Ovary (tissue), 7 donors: ENCODE measurements at regions not wholly inside any gene's neighbourhood (a gene's known extent, or its start where the extent isn't known, plus 50 kb on each side); places are given as distances from the start of the nearest gene placed in this dataset. TPM values are rescaled to one million over a fixed set of nuclear protein-coding genes. Genes with fewer than 3 reads are reported as not detected.

Experiments used
- DNase-seq, 5 donors: peaks; one replicate each; pipeline ENCODE4 v3.0.0-alpha.2; 2019 to 2020
- H3K27ac ChIP-seq, 2 donors: fragments of 200-600 bp; one replicate each; pipeline versions ENCODE4 v1.5.1 to v1.8.0; 2019 to 2022
- H3K27me3 ChIP-seq: fragments of 200-600 bp; one replicate; pipeline ENCODE4 v1.8.0; 2022
- H3K36me3 ChIP-seq: fragments of 200-600 bp; sonication (generic); one replicate; pipeline ENCODE4 v1.5.1; 2019
- H3K4me1 ChIP-seq: one replicate; pipeline ENCODE4 v1.8.1; 2013; ENCODE audit warnings: mild to moderate bottlenecking, moderate library complexity; ENCODE audit not compliant: insufficient read depth
- H3K4me3 ChIP-seq: fragments of 200-600 bp; sonication (generic); one replicate; pipeline ENCODE4 v1.5.1; 2017
- H3K9me3 ChIP-seq, 2 donors: fragments of 200-600 bp in 1 of 2; sonication (generic) in 1 of 2; one replicate each; pipeline versions ENCODE4 v1.5.1 to v1.8.1; 2013 to 2019; ENCODE audit warnings: mild to moderate bottlenecking in 1 of 2, moderate library complexity in 1 of 2
- CTCF ChIP-seq, 3 donors: fragments of 450-650 bp in 2 of 3; fragments of 200-600 bp in 1 of 3; IDR thresholded peaks; one replicate each; pipeline versions ENCODE4 v1.5.1 to v1.8.0; 2016 to 2022; ENCODE audit warnings: antibody characterized with exemption in 3 of 3, mild to moderate bottlenecking in 1 of 3
- EP300 ChIP-seq: sonication (generic); formaldehyde crosslinking; IDR thresholded peaks from one replicate; pipeline ENCODE4 v1.6.1; 2017; ENCODE audit warnings: antibody characterized with exemption
- POLR2A ChIP-seq: fragments of 450-650 bp; IDR thresholded peaks from one replicate; pipeline ENCODE4 v1.6.1; 2017; ENCODE audit warnings: antibody characterized with exemption, mild to moderate bottlenecking, moderate library complexity
- WGBS, 3 donors: extraction: QIAGEN DNeasy Blood & Tissue Kit in 1 of 3; methylation state at CpG; one replicate each; pipeline versions ENCODE4 v1.1.5 to v1.1.7; 2013 to 2017; 5-methylcytosine and 5-hydroxymethylcytosine counted together
- intact Hi-C, 4 donors: fragments of 100-400 bp; cut with DNase I; formaldehyde crosslinking; loops; one replicate each; pipeline versions ENCODE4 v1.11.0 to v1.15.1; 2022 to 2023
- small RNA-seq: library from RNA; depleted of rRNA; stranded (forward); fragments of <200 nt; gene quantifications from one replicate; pipeline ENCODE3, GENCODE V24; 2016
- donor health status: DM: no; HTN: no; CAD: no; lungs with moderate emphysema.
- donor health status: DM: no; HTN: no; CAD: no.
- donor health status: Bipolar disorder and iron deficiency.
- donor health status: DM: no; HTN: no; CAD: no.
- donor health status: DM: yes; HTN: yes; CAD: no.

GRCh38 chr13:34886121-34886875 lies 55.8 kb upstream of the NBEA start:
- no peaks in the 10 kb centered on the region for H3K9me3 ChIP-seq
- DNase-seq = no peak
- H3K4me3 ChIP-seq = no peak overlapping the region
- H3K36me3 ChIP-seq = no peaks in the 10 kb centered on the region
- H3K4me1 ChIP-seq = peaks cover 2% of the 10 kb centered on the region
- 18 to 21% (median 19%) methylated on average over 2 of the region's 2 CpGs for WGBS, 3 donors
- TF ChIP-seq EP300 = no peak
- TF ChIP-seq POLR2A = no peak
- TF ChIP-seq CTCF (IDR thresholded peaks at IDR 0.05) = no peak
- no peak overlapping the region for H3K27ac ChIP-seq
- H3K27me3 ChIP-seq = no peaks in the 10 kb centered on the region
- intact Hi-C loops = no loop called here

GRCh38 chr13:34886987-34887386 lies 55.1 kb upstream of the NBEA start:
- Histone ChIP-seq H3K4me1 (peaks cover 2% of the 10 kb centered on the region), H3K27me3 (no peaks in the 10 kb centered on the region), H3K9me3 (no peaks in the 10 kb centered on the region), H3K36me3 (no peaks in the 10 kb centered on the region), H3K27ac (no peak overlapping the region), H3K4me3 (no peak overlapping the region)
- intact Hi-C loops = no loop called here
- 15 to 23% (median 18%) methylated on average over 1 of the region's 1 CpG for WGBS, 3 donors
- TF ChIP-seq POLR2A (no peak), EP300 (no peak), CTCF (IDR thresholded peaks at IDR 0.05) (no peak)
- DNase-seq = no peak

Small RNAs in the stretch of these regions (small RNA-seq; reads per million reads assigned to genes)
- gene AL356321.1 = not detected
- not detected for gene RF00402
